ENCODE measurements at regions not wholly inside any gene's neighbourhood (a gene's known extent, or its start where the extent isn't known, plus 50 kb on each side); places are given as distances from the start of the nearest gene placed in this dataset.

DNA sequence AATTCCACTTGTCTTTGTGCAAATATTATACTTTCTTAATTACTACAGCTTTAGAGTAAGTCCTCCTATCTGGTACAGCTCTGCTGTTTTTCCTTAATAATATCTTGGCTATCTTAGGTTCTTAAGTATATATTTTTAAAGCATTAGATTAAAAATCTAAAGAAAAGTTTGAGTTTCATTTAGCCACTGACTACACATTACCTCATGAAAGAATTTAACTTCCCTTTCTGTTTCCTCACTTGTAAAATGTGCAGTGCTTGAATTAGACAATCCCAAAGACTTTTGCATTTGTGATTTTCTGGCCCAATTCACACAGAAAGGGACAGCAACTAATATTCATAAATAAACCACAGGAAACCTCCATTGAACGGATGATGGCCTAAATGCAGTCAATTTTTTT lies 126.4 kb upstream of the SAMSN1 start:
- ChIA-PET SMC1A (ENCODE audit: uncharacterized antibody, unreplicated experiment) (no interaction called here), POLR2A (interaction anchor here (1.0 kb wide), 1 partner anchor 15 kb away, joined by 6 read pairs; no protein-coding TSS in a partner anchor), CTCF (no interaction called here), RAD21 (ENCODE audit: unreplicated experiment) (no interaction called here)
- ATAC-seq (no peak), DNase-seq (ENCODE audit: low read depth, low spot score) (no peak), FAIRE-seq (no peak)
- Histone ChIP-seq H3K79me2 (ENCODE audit: control insufficient read depth, insufficient read depth, low read length) (no peaks in the 10 kb centered on the region), H3K27me3 (replicated peaks in 1 of 2; ENCODE audit: control insufficient read depth in 2 of 2, insufficient read depth in 2 of 2, low read length in 1 of 2) (no peaks in the 10 kb centered on the region), H3K27ac (ENCODE audit: control insufficient read depth, insufficient read depth) (no peak overlapping the region), H4K20me1 (ENCODE audit: control insufficient read depth, insufficient read depth) (no peaks in the 10 kb centered on the region), H3K4me1 (ENCODE audit: control insufficient read depth, insufficient read depth, low read length) (peaks cover 22% of the 10 kb centered on the region), H3K4me3 (no peak overlapping the region), H3K4me2 (ENCODE audit: control insufficient read depth, insufficient read depth) (no peak overlapping the region), H3K9me3 (replicated peaks; ENCODE audit: control insufficient read depth, insufficient read depth, low read length) (no peaks in the 10 kb centered on the region; the same call in 2 of the 3 replicates), H3K9ac (ENCODE audit: control insufficient read depth, insufficient read depth, low read length) (no peak overlapping the region), H2AFZ (ENCODE audit: control insufficient read depth, low read depth, low read length) (no peak overlapping the region), H3K36me3 (ENCODE audit: control insufficient read depth in 2 of 2, insufficient read depth in 2 of 2, low read length in 1 of 2) (no peaks in the 10 kb centered on the region)
- WGBS (ENCODE audit: insufficient coverage, insufficient replicate concordance, low lambda C conversion rate, missing lambda C conversion rate) = 7% methylated on average over 1 of the region's 1 CpG
- TF ChIP-seq KAT2A (conservative IDR thresholded peaks at IDR 0.05; ENCODE audit: control insufficient read depth, low read depth, low read length) (no peak), NFIC (IDR thresholded peaks at IDR 0.05; ENCODE audit: low read depth, low read length) (no peak), SREBF2 (IDR thresholded peaks at IDR 0.05; ENCODE audit: low read length) (no peak), BACH1 (IDR thresholded peaks at IDR 0.05; ENCODE audit: borderline replicate concordance) (no peak), MTA2 (IDR thresholded peaks at IDR 0.05; ENCODE audit: low read depth) (no peak), BMI1 (IDR thresholded peaks at IDR 0.05; ENCODE audit: borderline replicate concordance) (no peak)
- TF ChIP-seq, protein P1, sequence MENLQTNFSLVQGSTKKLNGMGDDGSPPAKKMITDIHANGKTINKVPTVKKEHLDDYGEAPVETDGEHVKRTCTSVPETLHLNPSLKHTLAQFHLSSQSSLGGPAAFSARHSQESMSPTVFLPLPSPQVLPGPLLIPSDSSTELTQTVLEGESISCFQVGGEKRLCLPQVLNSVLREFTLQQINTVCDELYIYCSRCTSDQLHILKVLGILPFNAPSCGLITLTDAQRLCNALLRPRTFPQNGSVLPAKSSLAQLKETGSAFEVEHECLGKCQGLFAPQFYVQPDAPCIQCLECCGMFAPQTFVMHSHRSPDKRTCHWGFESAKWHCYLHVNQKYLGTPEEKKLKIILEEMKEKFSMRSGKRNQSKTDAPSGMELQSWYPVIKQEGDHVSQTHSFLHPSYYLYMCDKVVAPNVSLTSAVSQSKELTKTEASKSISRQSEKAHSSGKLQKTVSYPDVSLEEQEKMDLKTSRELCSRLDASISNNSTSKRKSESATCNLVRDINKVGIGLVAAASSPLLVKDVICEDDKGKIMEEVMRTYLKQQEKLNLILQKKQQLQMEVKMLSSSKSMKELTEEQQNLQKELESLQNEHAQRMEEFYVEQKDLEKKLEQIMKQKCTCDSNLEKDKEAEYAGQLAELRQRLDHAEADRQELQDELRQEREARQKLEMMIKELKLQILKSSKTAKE (IDR thresholded peaks at IDR 0.05; ENCODE audit: low read depth, poor library complexity, severe bottlenecking) = no peak
- TF ChIP-seq, protein P2, sequence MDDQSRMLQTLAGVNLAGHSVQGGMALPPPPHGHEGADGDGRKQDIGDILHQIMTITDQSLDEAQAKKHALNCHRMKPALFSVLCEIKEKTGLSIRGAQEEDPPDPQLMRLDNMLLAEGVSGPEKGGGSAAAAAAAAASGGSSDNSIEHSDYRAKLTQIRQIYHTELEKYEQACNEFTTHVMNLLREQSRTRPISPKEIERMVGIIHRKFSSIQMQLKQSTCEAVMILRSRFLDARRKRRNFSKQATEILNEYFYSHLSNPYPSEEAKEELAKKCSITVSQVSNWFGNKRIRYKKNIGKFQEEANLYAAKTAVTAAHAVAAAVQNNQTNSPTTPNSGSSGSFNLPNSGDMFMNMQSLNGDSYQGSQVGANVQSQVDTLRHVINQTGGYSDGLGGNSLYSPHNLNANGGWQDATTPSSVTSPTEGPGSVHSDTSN (IDR thresholded peaks at IDR 0.05; ENCODE audit: insufficient replicate concordance, low read depth, low read length) = no peak
- intact Hi-C loops (cut with micrococcal nuclease; ENCODE audit: unreplicated experiment) = no loop called here
- in situ Hi-C loops (cut with MboI) = no loop called here
- BruUV-seq (replicated peaks) = no TSS peak
